HEK293 (cell line): ENCODE measurements at regions not wholly inside any gene's neighbourhood (a gene's known extent, or its start where the extent isn't known, plus 50 kb on each side); places are given as distances from the start of the nearest gene placed in this dataset.

Source experiments
- GLI2 ChIP-seq: fragments of 450-650 bp; formaldehyde crosslinking; IDR thresholded peaks from 2 replicates; pipeline ENCODE4; 2017; ENCODE audit warnings: missing biosample characterization, missing genetic modification characterization, low read depth, borderline replicate concordance
- PRDM1 ChIP-seq: fragments of 450-650 bp; formaldehyde crosslinking; IDR thresholded peaks from 2 replicates; pipeline ENCODE4; 2016; ENCODE audit warnings: missing biosample characterization, missing genetic modification characterization
- ZBTB7A ChIP-seq: fragments of 450-650 bp; formaldehyde crosslinking; IDR thresholded peaks from 2 replicates; pipeline ENCODE4 v1.5.1; 2016; ENCODE audit warnings: low read depth, missing biosample characterization, missing genetic modification characterization
- ZFP37 ChIP-seq: fragments of 450-650 bp; formaldehyde crosslinking; IDR thresholded peaks from 2 replicates; pipeline ENCODE4 v1.5.1; 2016; ENCODE audit warnings: missing biosample characterization, missing genetic modification characterization
- ZNF501 ChIP-seq: fragments of 450-650 bp; formaldehyde crosslinking; IDR thresholded peaks from 2 replicates; pipeline ENCODE4 v1.5.1; 2016; ENCODE audit warnings: missing biosample characterization, missing genetic modification characterization
- TF ChIP-seq, protein P1 (sequence below): fragments of 450-650 bp; formaldehyde crosslinking; IDR thresholded peaks from 2 replicates; pipeline ENCODE4 v1.5.1; 2016; ENCODE audit warnings: missing biosample characterization, missing genetic modification characterization
- TF ChIP-seq, protein P2 (sequence below): fragments of 450-650 bp; formaldehyde crosslinking; optimal IDR thresholded peaks from 2 replicates; pipeline ENCODE3; 2016; ENCODE audit warnings: missing biosample characterization, mild to moderate bottlenecking, missing genetic modification characterization
- TF ChIP-seq, protein P3 (sequence below): fragments of 450-650 bp; formaldehyde crosslinking; IDR thresholded peaks from 2 replicates; pipeline ENCODE4 v1.5.1; 2016; ENCODE audit warnings: missing biosample characterization, missing genetic modification characterization

DNA sequence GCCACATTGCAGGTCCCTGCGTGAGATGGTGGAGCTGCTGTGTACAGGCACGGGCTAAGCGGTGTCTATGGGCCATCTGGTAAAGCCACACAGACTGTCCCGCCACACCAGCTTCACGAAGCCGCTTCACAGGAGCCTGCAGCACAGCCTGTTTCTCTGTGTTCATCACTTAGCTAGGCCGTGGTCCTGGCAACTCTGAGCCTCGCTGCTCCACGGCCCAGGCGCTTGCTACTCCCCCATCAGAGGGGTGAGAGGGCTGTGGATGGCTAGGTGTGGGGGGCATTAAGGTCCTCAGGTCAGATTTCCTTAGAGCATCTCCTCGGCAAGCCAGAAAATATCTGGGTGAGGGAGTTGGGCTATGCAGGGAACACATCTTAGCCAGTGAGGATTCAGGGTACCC, 225.7 kb downstream of the GLI2 start:
- TF ChIP-seq, protein P1, sequence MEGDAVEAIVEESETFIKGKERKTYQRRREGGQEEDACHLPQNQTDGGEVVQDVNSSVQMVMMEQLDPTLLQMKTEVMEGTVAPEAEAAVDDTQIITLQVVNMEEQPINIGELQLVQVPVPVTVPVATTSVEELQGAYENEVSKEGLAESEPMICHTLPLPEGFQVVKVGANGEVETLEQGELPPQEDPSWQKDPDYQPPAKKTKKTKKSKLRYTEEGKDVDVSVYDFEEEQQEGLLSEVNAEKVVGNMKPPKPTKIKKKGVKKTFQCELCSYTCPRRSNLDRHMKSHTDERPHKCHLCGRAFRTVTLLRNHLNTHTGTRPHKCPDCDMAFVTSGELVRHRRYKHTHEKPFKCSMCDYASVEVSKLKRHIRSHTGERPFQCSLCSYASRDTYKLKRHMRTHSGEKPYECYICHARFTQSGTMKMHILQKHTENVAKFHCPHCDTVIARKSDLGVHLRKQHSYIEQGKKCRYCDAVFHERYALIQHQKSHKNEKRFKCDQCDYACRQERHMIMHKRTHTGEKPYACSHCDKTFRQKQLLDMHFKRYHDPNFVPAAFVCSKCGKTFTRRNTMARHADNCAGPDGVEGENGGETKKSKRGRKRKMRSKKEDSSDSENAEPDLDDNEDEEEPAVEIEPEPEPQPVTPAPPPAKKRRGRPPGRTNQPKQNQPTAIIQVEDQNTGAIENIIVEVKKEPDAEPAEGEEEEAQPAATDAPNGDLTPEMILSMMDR (tag by site-specific recombination): no peak
- TF ChIP-seq ZFP37: no peak
- TF ChIP-seq ZNF501 (tag by site-specific recombination): no peak
- TF ChIP-seq, protein P2, sequence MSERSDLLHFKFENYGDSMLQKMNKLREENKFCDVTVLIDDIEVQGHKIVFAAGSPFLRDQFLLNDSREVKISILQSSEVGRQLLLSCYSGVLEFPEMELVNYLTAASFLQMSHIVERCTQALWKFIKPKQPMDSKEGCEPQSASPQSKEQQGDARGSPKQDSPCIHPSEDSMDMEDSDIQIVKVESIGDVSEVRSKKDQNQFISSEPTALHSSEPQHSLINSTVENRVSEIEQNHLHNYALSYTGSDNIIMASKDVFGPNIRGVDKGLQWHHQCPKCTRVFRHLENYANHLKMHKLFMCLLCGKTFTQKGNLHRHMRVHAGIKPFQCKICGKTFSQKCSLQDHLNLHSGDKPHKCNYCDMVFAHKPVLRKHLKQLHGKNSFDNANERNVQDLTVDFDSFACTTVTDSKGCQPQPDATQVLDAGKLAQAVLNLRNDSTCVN (tag by site-specific recombination): no peak
- TF ChIP-seq GLI2 (tag by site-specific recombination): no peak
- TF ChIP-seq, protein P3, sequence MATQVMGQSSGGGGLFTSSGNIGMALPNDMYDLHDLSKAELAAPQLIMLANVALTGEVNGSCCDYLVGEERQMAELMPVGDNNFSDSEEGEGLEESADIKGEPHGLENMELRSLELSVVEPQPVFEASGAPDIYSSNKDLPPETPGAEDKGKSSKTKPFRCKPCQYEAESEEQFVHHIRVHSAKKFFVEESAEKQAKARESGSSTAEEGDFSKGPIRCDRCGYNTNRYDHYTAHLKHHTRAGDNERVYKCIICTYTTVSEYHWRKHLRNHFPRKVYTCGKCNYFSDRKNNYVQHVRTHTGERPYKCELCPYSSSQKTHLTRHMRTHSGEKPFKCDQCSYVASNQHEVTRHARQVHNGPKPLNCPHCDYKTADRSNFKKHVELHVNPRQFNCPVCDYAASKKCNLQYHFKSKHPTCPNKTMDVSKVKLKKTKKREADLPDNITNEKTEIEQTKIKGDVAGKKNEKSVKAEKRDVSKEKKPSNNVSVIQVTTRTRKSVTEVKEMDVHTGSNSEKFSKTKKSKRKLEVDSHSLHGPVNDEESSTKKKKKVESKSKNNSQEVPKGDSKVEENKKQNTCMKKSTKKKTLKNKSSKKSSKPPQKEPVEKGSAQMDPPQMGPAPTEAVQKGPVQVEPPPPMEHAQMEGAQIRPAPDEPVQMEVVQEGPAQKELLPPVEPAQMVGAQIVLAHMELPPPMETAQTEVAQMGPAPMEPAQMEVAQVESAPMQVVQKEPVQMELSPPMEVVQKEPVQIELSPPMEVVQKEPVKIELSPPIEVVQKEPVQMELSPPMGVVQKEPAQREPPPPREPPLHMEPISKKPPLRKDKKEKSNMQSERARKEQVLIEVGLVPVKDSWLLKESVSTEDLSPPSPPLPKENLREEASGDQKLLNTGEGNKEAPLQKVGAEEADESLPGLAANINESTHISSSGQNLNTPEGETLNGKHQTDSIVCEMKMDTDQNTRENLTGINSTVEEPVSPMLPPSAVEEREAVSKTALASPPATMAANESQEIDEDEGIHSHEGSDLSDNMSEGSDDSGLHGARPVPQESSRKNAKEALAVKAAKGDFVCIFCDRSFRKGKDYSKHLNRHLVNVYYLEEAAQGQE (tag by site-specific recombination): no peak
- TF ChIP-seq ZBTB7A (tag by site-specific recombination): no peak
- TF ChIP-seq PRDM1 (tag by site-specific recombination): no peak
